ENCODE measurements at regions not wholly inside any gene's neighbourhood (a gene's known extent, or its start where the extent isn't known, plus 50 kb on each side); places are given as distances from the start of the nearest gene placed in this dataset.
"Not testable (repeated sequence)": the region's sequence is repeated elsewhere in the genome, so short reads cannot be mapped to it uniquely, and the experiment has no call there.

DNA sequence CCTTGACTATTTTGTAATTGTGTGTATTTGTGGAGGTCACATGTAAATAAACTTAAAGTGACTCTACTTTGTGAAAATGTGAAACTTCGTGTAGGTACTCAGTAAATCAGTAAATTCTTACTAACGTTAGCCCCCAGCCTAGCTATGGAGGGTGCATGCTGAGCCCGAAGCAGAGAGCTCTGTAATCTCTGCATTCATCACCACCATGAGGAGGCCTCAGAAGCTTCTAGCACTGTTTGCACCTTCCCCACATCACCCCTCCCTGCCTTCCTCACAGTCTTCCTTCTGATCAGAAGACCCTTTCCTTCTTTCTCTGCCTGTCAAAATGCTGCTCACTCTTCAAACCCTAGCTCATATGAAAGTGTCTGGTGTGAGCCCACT, 73.3 kb upstream of the LPCAT1 start:
- H3K4me1 ChIP-seq (ENCODE audit: control insufficient read depth, insufficient read depth, low read length); H3K36me3 ChIP-seq (ENCODE audit: control insufficient read depth in 2 of 2, insufficient read depth in 2 of 2, low read length in 1 of 2); H3K27ac ChIP-seq (ENCODE audit: control insufficient read depth, insufficient read depth); H3K27me3 ChIP-seq (replicated peaks in 1 of 2; ENCODE audit: control insufficient read depth in 2 of 2, insufficient read depth in 2 of 2, low read length in 1 of 2); H2AFZ ChIP-seq (ENCODE audit: control insufficient read depth, low read depth, low read length); intact Hi-C loops (cut with micrococcal nuclease; ENCODE audit: unreplicated experiment); H3K79me2 ChIP-seq (ENCODE audit: control insufficient read depth, insufficient read depth, low read length); DNase-seq (ENCODE audit: low read depth, low spot score); POLR2A ChIA-PET; ATAC-seq; H3K9me3 ChIP-seq (replicated peaks; ENCODE audit: control insufficient read depth, insufficient read depth, low read length); CTCF ChIA-PET; FAIRE-seq; in situ Hi-C loops (cut with MboI); H4K20me1 ChIP-seq (ENCODE audit: control insufficient read depth, insufficient read depth); H3K4me3 ChIP-seq; RAD21 ChIA-PET (ENCODE audit: unreplicated experiment); BruUV-seq (replicated peaks); H3K4me2 ChIP-seq (ENCODE audit: control insufficient read depth, insufficient read depth); SMC1A ChIA-PET (ENCODE audit: uncharacterized antibody, unreplicated experiment); H3K9ac ChIP-seq (ENCODE audit: control insufficient read depth, insufficient read depth, low read length): not testable (repeated sequence)
- WGBS (ENCODE audit: insufficient coverage, insufficient replicate concordance, low lambda C conversion rate, missing lambda C conversion rate), result 45% methylated on average over 3 of the region's 3 CpGs

GRCh38 chr5:1596462-1597092, 72.8 kb upstream of the LPCAT1 start:
- H2AFZ ChIP-seq (ENCODE audit: control insufficient read depth, low read depth, low read length); SMC1A ChIA-PET (ENCODE audit: uncharacterized antibody, unreplicated experiment); BruUV-seq (replicated peaks); H3K9ac ChIP-seq (ENCODE audit: control insufficient read depth, insufficient read depth, low read length); H3K36me3 ChIP-seq (ENCODE audit: control insufficient read depth in 2 of 2, insufficient read depth in 2 of 2, low read length in 1 of 2); H3K4me3 ChIP-seq; FAIRE-seq; DNase-seq (ENCODE audit: low read depth, low spot score); in situ Hi-C loops (cut with MboI); H3K27me3 ChIP-seq (replicated peaks in 1 of 2; ENCODE audit: control insufficient read depth in 2 of 2, insufficient read depth in 2 of 2, low read length in 1 of 2); RAD21 ChIA-PET (ENCODE audit: unreplicated experiment); intact Hi-C loops (cut with micrococcal nuclease; ENCODE audit: unreplicated experiment); H3K79me2 ChIP-seq (ENCODE audit: control insufficient read depth, insufficient read depth, low read length); H4K20me1 ChIP-seq (ENCODE audit: control insufficient read depth, insufficient read depth); POLR2A ChIA-PET; H3K9me3 ChIP-seq (replicated peaks; ENCODE audit: control insufficient read depth, insufficient read depth, low read length); ATAC-seq; H3K4me1 ChIP-seq (ENCODE audit: control insufficient read depth, insufficient read depth, low read length); H3K4me2 ChIP-seq (ENCODE audit: control insufficient read depth, insufficient read depth); H3K27ac ChIP-seq (ENCODE audit: control insufficient read depth, insufficient read depth); CTCF ChIA-PET: not testable (repeated sequence)
- 93% methylated on average over 6 of the region's 8 CpGs for WGBS (ENCODE audit: insufficient coverage, insufficient replicate concordance, low lambda C conversion rate, missing lambda C conversion rate)

Data from GM12878 (cell line).